NOMO-1 treated with dmso at 0.1 percent for 144 hours (cell line): ENCODE measurements at regions not wholly inside any gene's neighbourhood (a gene's known extent, or its start where the extent isn't known, plus 50 kb on each side); places are given as distances from the start of the nearest gene placed in this dataset.
"Not testable (repeated sequence)": the region's sequence is repeated elsewhere in the genome, so short reads cannot be mapped to it uniquely, and the experiment has no call there.

Experiments
- DNase-seq: peaks from one replicate; lab custom pipeline; 2025; ENCODE audit not compliant: unreplicated experiment; lab: John Stamatoyannopoulos, UW

DNA sequence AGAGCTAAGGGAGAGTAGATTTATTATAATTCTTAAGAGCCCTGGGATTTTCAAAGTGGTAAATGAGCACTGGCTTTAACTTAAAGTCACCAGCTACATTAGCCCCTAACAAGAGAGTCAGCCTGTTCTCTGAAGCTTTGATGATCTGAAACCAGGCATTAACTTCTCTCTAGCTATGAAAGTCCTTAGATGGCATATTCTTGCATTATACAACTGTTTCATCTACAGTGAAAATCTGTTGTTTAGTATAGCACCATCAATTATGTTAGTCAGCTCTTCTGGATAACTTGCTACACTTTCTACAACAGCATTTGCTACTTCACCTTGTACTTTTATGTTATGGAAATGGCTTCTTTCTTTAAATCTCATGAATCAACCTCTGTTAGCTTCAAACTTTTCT lies 1046.7 kb downstream of the HACE1 start:
- DNase-seq = no peak

DNA sequence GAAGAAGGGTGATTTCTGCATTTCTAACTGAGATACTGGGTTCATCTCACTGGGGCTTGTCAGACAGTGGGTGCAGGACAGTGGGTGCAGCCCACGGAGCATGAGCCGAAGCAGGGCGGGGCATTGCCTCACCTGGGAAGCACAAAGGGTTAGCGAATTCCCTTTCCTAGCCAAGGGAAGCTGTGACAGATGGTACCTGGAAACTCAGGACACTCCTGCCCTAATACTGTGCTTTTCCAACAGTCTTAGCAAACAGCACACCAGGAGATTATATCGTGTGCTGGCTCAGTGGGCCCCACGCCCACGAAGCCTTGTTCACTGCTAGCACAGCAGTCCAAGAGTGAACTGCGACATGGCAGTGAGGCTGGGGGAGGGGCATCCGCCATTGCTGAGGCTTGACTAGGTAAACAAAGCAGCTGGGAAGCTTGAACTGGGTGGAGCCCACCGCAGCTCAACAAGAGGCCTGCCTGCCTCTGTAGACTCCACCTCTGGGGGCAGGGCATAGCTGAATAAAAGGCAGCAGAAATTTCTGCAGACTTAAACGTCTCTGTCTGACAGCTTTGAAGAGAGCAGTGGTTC lies 1057.7 kb downstream of the HACE1 start:
- not testable (repeated sequence) for DNase-seq

DNA sequence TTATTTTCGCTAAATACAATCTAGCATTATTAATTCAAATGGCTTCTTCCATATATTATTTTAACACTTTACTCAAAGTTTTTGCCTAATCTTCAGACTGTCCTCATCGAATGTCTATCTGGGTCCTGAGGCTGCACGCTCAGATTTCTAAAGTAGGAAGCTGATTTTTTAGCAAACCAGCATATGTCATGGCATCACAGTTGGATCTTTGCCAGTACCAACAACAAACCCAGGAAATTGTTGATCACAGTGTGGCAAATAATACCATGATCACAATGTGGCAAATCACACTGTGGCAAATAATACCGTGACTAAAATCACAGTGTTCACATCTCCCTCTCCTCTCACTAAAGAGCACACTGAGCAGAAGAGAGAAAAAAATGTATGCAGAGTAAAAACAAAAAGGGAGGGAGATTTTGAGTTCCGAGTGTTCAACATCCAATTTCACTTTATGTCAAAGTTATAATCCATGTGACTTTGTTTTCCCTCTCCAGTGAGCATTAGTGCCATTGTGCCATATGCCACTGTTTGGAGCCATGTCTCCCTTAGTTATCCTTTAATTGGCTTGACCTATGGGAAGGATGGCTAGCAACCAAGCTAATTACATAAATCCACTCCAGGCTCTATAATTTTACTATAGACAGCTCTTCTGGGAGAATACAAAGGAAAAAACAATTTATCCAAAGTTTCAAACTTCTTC lies 1059.6 kb downstream of the HACE1 start:
- no peak for DNase-seq

DNA sequence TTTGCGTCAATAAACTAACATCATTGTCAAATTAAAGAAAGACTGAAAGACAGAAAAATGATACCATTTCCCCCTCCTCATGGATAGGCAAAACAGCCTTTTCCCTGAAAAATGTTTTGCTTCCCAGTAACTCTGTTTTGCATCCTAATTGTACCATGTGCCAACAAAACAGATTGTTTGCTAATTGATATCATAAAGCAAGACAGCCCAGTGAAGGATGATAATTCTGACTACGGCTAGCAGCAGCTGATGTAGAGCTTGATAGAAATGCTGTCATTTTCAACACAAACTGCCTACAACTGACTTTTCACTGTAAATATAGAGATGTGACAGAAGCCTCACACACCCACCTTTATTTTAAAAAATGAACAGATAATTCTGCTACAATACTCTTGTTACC lies 1061.6 kb downstream of the HACE1 start:
- DNase-seq = no peak

DNA sequence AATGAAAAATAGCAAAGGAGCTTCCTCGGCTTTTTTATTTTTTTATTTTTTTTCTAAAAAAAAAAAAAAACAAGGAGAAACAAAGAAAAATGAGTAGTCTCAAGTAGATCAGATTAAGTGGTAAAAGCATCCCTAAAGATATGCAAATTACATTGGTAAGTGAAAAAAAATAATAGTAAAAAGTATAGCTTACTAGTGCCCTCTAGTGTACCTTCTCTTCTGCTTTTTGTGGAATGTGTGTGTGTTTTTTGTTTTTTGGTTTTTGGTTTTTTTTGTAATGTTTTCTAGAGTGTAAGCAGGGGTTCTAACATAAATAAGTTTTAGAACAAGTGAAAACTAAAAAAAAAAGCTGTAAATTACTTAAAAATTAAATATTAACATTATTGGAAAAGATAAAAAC lies 1062.0 kb downstream of the HACE1 start:
- DNase-seq = no peak

DNA sequence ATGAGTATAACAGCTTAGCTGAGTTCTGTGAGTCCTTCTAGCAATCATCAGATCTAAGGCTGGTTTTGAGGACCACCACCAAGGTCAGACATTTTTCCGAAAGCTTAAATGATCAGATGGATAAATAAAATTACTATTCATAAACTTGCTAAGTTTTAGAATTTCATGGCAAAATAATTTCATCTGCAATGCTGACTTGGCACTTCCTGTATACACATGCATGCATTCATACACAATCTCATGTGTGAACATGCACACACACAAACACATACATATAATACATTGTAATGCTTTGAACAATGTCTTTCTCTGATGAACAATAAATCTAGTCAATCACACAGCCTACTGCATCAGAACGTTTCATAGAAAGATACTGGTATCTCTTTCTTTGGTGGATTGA lies 1068.3 kb downstream of the HACE1 start:
- no peak for DNase-seq

DNA sequence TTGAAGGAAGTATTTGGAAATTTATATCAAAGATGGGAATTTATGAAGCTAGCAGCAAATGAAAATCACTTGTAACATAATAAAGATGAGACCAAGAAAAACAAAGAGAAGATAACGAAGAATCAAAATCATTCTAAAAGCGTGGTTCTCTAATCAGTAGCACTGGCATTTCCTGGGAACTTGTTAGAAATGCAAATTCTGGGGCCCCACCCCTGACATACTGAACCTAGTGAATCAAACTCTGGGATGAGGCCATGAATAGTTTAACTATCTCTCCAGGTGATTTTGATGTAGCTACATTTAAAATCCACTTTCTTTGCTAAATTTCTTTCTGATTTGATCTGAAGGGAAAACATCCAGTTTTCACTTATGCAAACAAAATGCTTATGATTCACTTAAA lies 1075.6 kb downstream of the HACE1 start:
- no peak for DNase-seq

DNA sequence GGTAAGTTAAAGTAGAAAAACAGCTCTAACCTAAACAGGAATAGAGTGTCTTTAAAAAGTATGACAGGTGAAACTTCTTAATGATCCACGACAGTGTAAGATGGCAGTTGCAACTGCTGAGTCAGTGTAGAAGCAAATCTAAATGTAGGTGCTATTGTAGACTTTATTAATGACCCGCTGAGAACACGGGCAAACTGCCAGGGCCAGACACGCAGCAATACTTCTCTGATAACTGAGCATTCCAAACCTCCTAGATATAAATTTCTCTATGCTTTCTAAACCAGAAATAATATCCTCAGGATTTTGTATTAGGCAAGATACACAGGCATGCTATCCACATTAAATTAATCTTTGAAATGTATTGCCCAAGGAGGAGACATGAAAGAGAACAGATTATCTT lies 1076.4 kb downstream of the HACE1 start:
- DNase-seq = no peak

DNA sequence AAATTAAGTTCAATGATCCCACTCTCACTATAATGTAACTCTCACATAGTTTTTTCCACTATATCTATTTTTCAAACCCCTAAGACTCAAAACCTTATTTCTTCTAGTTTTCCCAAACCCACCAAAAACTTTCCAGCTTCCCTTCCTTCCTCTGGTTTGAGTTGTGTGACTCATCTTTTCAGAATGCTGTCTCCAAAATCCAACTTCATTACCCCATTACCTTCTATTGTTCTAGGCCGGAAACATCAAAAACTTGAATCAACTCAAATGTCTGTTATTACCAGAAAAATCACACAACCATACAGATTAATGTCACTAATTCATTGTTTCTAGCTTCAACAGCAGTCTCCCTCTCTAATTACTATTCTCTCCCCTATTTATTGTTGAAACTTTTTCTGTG lies 1090.3 kb downstream of the HACE1 start:
- no peak for DNase-seq

DNA sequence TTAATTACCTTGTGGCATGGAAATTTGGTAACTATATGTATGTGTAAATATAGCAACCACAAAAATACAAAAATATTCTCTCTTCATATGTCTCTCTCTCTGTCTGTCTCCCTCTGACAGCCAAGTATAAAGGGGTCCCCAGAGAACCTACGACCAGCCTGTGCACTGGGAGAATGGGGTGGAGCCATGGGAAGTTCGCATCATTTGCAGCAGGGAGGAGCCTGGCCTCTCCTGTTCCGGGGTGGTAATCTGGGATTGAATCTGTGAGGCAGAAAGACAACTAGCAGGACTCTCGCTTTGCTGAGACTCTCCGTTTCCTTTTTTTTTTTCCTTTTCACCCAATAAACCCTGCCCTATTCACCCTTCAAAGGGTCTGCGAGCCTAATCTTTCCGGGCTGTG lies 1109.1 kb downstream of the HACE1 start:
- DNase-seq = no peak

DNA sequence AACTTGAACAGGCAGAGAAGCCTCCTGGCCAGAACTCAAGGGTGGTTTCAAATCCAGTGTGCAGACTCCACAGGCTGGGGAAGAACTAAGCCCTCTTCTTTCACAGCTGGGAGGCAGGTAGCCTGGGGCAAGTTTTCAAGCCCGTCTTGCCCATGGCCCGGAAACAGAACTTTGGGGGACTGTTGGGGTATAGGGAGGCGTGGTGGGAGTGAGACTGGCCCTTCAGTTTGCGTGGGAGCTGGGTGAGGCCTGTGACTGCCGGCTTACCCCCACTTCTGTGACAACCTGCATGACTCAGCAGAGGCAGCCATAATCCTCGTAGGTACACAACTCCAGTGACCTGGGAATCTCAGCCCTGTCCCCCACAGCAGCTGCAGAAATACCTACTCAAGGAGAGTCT lies 1125.7 kb downstream of the HACE1 start:
- DNase-seq = no peak

DNA sequence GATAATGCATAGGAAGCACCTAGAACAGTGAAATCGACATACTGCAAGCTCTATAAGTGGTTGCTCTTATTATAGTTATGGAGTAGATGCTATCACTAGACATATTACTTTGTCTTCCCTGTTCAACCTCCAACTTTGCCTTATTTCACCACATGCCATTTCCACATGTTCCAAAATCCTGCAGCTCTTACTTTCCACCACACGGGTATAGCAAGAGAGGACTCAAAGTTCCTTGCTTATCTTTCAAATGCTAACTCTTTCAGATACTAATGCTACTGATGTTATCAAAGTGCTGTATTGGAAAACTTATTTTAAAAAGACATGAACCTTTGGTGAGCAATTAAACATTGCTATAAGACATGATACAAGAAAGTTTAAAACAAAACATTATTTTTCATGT lies 1130.1 kb downstream of the HACE1 start:
- no peak for DNase-seq

DNA sequence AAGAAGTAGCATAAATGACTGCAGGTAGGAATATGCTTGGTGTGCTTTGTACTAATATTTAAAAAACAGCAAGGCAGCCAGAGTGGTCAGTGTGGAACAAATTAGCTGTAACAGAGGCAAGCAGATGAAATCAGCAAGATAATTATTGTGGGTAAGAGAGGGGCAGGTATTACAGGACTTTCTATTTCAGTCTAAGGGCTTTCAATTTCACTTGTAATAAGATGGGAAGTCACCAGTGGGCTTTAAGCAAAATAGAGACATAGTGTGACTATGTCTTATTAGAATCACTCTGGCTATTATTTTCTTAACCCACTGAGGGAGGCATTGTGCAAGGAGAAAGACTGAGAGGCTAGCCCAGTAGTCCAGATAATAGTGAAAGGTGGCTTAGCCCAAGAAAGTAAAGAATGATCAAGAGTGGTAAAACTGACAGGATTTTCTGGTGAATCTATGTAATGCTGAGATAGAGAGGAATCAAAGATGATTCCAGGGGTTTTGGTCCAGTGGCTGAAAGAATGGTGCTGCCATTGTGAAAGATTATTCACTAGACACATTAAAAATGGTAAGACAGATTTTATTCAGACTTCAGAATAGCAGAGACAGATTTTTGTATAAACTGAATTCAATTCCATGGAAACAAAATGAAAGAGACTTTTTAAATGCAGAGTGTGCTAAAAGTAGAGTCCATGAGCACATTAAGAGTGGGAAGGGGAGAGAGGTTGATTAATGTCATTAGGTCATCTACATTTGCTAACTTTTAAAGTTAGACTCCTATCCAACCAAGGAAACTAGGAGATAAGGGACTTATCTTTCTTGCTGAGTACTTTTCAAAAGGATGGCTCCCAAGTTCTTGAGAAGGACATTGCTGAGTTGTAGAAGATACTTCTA lies 1136.0 kb downstream of the HACE1 start:
- DNase-seq = no peak

DNA sequence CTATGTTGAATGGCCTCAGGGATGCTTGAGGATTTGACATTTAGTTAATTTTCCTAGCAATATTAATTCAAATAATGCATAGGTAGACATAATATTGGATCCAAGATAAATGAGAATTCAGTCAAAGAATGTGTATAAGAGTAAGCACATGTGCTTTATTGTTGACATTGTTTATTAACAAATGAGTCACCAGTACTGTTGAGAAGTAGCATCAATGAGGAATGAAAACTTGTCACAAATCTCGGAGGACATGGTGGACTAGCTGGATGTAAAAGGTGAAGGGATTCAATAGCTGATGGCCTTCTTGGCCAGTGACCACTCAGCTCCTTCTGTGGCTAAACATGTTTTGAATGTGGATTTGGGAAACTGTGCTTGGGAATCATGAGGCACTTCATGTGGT lies 1137.0 kb downstream of the HACE1 start:
- no peak for DNase-seq

DNA sequence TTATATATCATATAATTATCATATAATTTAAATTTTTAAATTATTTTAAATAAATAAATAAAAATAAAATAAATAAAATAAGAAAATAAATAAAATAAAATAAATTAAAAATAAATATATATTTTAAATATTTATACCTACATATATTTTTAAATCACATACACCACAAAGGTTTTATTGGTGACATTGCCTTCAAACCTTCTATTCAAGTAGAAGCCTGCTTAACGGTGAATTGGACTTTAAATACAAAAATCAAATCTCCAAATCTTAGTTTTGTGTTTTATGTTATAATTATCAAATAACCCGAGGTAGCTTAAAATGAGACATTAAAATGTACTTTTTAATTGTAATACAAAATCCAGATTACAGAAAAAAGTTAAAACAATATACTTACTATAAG lies 1137.8 kb downstream of the HACE1 start:
- no peak for DNase-seq

DNA sequence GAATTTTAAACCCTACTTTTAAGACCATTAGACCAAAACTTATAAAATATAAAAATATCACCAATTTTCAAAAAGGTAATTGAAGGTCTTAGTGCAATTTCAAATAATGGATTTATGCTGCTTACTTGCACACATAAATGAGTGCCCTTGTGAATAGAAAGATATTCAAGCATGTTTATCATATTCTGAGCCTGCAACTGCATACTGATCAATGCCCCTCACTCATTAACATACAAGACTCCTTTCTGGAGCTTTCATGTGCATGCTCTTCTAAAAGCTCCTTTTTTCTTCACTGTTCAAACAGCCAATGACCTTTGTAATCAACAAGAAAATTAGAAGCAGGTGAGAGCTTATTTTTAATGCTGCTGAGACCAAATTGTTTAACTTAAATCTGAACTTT lies 1139.3 kb downstream of the HACE1 start:
- no peak for DNase-seq

DNA sequence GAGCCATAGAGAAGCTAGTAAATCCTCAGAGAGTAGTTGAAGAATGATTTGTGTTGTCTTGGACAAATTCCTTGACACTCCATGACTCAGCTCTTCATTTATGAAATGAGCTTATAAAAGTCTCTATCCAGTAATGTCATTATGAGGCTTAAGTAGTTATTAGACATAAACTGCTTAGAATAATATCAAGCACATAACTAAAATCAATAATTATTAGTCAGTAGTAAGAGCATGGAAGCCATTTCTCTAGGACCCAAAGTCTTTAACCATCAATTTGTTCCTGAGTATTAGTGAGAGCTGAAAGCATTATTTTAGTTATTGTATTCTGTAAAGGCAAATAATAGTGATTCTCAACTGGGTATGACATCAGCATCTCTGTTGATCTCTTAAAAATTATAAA lies 1140.2 kb downstream of the HACE1 start:
- no peak for DNase-seq

DNA sequence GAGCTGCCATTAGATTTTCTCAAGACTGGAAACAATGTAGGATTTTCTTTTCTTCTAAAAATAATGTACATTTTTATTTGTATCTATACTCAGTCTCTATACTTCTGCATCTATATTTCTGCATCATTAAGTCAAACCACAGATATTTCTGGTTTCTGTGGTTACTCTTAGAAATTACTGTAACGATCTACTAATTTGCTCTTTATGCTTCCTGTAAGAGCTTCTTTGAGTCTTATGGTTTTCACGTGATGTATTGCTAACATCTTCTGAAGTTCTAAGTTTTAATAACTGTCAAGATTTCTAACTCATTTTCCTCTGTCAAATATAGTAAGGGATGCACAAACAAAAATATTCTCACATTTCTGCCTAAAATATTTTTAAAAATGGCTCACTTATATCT lies 1144.5 kb downstream of the HACE1 start:
- no peak for DNase-seq

DNA sequence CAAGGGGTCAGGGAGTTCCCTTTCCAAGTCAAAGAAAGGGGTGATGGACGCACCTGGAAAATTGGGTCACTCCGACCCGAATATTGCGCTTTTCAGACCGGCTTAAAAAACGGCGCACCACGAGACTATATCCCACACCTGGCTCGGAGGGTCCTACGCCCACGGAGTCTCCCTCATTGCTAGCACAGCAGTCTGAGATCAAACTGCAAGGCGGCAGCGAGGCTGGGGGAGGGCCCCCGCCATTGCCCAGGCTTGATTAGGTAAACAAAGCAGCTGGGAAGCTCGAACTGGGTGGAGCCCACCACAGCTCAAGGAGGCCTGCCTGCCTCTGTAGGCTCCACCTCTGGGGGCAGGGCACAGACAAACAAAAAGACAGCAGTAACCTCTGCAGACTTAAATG lies 1150.5 kb downstream of the HACE1 start:
- not testable (repeated sequence) for DNase-seq

DNA sequence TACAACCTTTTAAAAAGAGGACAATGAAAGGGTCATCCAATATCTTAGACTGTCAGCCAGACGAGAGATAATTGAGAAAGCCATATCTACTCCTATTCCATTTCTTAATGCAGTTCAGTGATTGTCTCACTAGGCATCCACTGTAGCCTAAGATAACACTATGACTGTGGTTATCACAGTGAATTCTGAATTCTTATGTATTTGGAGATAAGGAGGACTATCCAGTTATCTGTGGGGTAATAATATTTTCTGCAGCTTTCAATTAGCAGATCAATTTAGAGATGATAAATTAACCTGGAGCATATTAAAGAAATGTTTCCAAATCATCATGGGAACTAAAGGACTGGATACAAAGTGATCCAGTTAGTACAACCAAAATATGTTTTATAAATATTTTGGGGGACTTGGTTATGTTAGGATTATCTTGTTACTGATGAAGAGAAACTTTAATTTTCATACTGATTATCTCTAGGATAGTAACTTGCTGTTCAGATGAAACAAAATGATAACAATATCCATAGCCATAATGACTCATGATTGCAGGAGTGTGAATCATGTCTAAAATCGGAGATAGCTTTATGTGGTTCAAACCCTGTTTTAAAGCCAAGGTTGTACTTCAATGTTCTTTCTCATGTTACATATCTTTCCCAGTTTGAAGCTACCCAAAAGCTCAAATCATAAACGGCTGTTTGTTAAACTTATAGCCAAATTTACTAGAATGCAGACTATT lies 1152.0 kb downstream of the HACE1 start:
- no peak for DNase-seq

DNA sequence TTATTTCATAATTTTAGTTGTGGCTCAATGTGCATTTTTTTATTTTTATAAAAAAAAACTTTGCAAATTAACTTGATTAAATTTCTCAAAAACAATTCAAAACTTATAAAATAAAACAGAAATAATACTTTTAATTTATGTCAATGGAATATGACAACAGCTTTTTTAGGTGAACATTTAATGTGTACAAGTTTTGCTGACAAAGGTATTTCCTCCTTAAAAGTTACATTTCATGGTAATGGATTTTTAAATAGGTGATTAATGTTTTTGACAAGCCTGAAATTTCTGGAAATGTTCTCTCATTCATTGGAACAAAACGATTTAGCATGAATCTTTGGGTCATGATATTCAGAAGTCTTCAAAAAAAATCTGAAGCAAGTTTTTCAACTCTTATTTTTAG lies 1160.0 kb downstream of the HACE1 start:
- DNase-seq = no peak

DNA sequence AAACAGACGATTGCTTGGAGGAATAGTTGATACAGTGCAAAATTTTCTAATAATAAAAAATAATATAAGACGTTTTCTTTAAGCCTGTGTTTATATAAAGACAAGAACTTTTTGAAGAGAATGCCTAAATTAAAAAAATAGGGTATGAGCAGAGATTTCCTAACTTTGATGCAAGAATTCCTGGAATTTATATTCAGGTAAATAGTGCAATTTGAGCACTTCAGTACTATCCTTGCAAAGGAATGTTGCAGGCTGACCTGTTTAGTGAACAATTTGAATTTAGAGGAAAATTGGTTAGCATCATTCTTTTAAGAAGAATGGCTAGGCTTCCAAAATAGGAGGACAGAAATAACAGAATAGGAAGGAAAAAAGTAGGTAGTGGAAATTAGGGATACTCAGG lies 1172.3 kb downstream of the HACE1 start:
- no peak for DNase-seq
